Gastroesophageal sphincter (tissue), 4 donors: ENCODE measurements at regions not wholly inside any gene's neighbourhood (a gene's known extent, or its start where the extent isn't known, plus 50 kb on each side); places are given as distances from the start of the nearest gene placed in this dataset.

Experiments used
- ATAC-seq: fragments of 150-250 bp; one replicate; pipeline ENCODE4 v1.9.1; 2016; ENCODE audit warnings: mild to moderate bottlenecking, moderate library complexity
- H3K27ac ChIP-seq, 4 donors: fragments of 200-600 bp; sonication (generic) in 3 of 4; 1 replicate in 3 of 4; 2 replicates in 1 of 4; pipeline ENCODE4 v1.5.1; 2016 to 2019
- H3K27me3 ChIP-seq: fragments of 200-600 bp; sonication (generic); one replicate; pipeline ENCODE4 v1.5.1; 2019
- H3K36me3 ChIP-seq, 2 donors: fragments of 200-600 bp; sonication (generic); one replicate each; pipeline ENCODE4 v1.5.1; 2019; ENCODE audit warnings: control low read depth in 1 of 2
- H3K4me1 ChIP-seq, 3 donors: fragments of 200-600 bp; sonication (generic); 1 replicate in 2 of 3; 2 replicates in 1 of 3; pipeline ENCODE4 v1.5.1; 2016 to 2019; ENCODE audit warnings: control low read depth in 2 of 3
- H3K4me3 ChIP-seq, 2 donors: fragments of 200-600 bp; sonication (generic); one replicate each; pipeline ENCODE4 v1.5.1; 2019; ENCODE audit warnings: mild to moderate bottlenecking in 1 of 2, moderate library complexity in 1 of 2
- H3K9me3 ChIP-seq, 3 donors: fragments of 200-600 bp; sonication (generic); one replicate each; pipeline ENCODE4 v1.5.1; 2017 to 2019; ENCODE audit warnings: control low read depth in 2 of 3
- CTCF ChIP-seq, 4 experiments: fragments of 200-600 bp in 2 of 4; fragments of 450-650 bp in 2 of 4; sonication (generic) in 1 of 4; IDR thresholded peaks; one replicate each; pipeline ENCODE4 v1.5.1; 2017 to 2019; ENCODE audit warnings: antibody characterized with exemption in 4 of 4, mild to moderate bottlenecking in 2 of 4, moderate library complexity in 2 of 4
- EP300 ChIP-seq: sonication (generic); formaldehyde crosslinking; IDR thresholded peaks from one replicate; pipeline ENCODE4 v1.6.1; 2017; ENCODE audit warnings: antibody characterized with exemption, mild to moderate bottlenecking
- POLR2A ChIP-seq, 2 donors: fragments of 450-650 bp; IDR thresholded peaks; one replicate each; pipeline ENCODE4 v1.6.1; 2017; ENCODE audit warnings: antibody characterized with exemption in 2 of 2, mild to moderate bottlenecking in 2 of 2, moderate library complexity in 1 of 2
- POLR2AphosphoS5 ChIP-seq: sonication (generic); formaldehyde crosslinking; IDR thresholded peaks from one replicate; pipeline ENCODE4 v1.6.1; 2017; ENCODE audit warnings: antibody characterized with exemption
- WGBS, 2 donors: methylation state at CpG; one replicate each; pipeline ENCODE4 v1.1.5; 2018; ENCODE audit warnings: low coverage in 1 of 2; 5-methylcytosine and 5-hydroxymethylcytosine counted together

- Histone ChIP-seq H3K27me3 (no peaks in the 10 kb centered on the region), H3K9me3 (no peaks in the 10 kb centered on the region), H3K4me3 (no peak overlapping the region), H3K36me3 (no peaks in the 10 kb centered on the region), H3K27ac (no peak overlapping the region), H3K4me1 (no peaks in the 10 kb centered on the region)
- TF ChIP-seq CTCF (IDR thresholded peaks at IDR 0.05) (no peak), EP300 (no peak)
- ATAC-seq: no peak
- 63 to 66% methylated on average over 2 of the region's 2 CpGs for WGBS, 2 donors
These were observed 103.0 kb upstream of the TAPT1 start for GRCh38 chr4:16329125-16329796.

GRCh38 chr4:16322183-16322582 lies 95.9 kb upstream of the TAPT1 start:
- Histone ChIP-seq H3K36me3 (no peaks in the 10 kb centered on the region), H3K9me3 (no peaks in the 10 kb centered on the region), H3K4me3 (no peak overlapping the region), H3K4me1 (no peaks in the 10 kb centered on the region), H3K27me3 (no peaks in the 10 kb centered on the region), H3K27ac (no peak overlapping the region)
- ATAC-seq: no peak
- TF ChIP-seq CTCF (IDR thresholded peaks at IDR 0.05): no peak
- TF ChIP-seq POLR2A (IDR thresholded peaks at IDR 0.05): no peak
- TF ChIP-seq POLR2AphosphoS5: no peak
- WGBS, 2 donors: 38 to 40% methylated on average over 1 of the region's 1 CpG

GRCh38 chr4:16315456-16315855 lies 89.2 kb upstream of the TAPT1 start:
- no peak overlapping the region for H3K27ac ChIP-seq
- no peak for ATAC-seq
- H3K27me3 ChIP-seq: no peaks in the 10 kb centered on the region
- no peaks in the 10 kb centered on the region for H3K4me1 ChIP-seq
- WGBS, 2 donors: 83 to 93% methylated on average over 3 to 6 of the region's 8 CpGs
- TF ChIP-seq POLR2AphosphoS5 (no peak), POLR2A (IDR thresholded peaks at IDR 0.05) (no peak), EP300 (no peak), CTCF (IDR thresholded peaks at IDR 0.05) (no peak)
- H3K36me3 ChIP-seq: no peaks in the 10 kb centered on the region
- H3K4me3 ChIP-seq: no peak overlapping the region
- no peaks in the 10 kb centered on the region for H3K9me3 ChIP-seq

GRCh38 chr4:16310606-16311005 lies 84.3 kb upstream of the TAPT1 start:
- Histone ChIP-seq H3K9me3 (no peaks in the 10 kb centered on the region), H3K27ac (no peak overlapping the region), H3K4me3 (no peak overlapping the region), H3K36me3 (no peaks in the 10 kb centered on the region), H3K4me1 (no peaks in the 10 kb centered on the region), H3K27me3 (no peaks in the 10 kb centered on the region)
- no peak for ATAC-seq
- 88 to 97% methylated on average over 2 to 3 of the region's 3 CpGs for WGBS, 2 donors
- TF ChIP-seq POLR2AphosphoS5: no peak
- TF ChIP-seq CTCF (IDR thresholded peaks at IDR 0.05): no peak
- no peak for TF ChIP-seq EP300
- TF ChIP-seq POLR2A (IDR thresholded peaks at IDR 0.05): no peak

- H3K4me3 ChIP-seq: no peak overlapping the region
- H3K4me1 ChIP-seq: no peaks in the 10 kb centered on the region
- H3K36me3 ChIP-seq: no peaks in the 10 kb centered on the region
- no peak overlapping the region for H3K27ac ChIP-seq
- 57 to 78% methylated on average over 1 to 2 of the region's 3 CpGs for WGBS, 2 donors
- ATAC-seq: no peak
- no peaks in the 10 kb centered on the region for H3K27me3 ChIP-seq
- TF ChIP-seq POLR2AphosphoS5: no peak
- no peak for TF ChIP-seq CTCF (IDR thresholded peaks at IDR 0.05)
- no peak for TF ChIP-seq EP300
- no peak for TF ChIP-seq POLR2A (IDR thresholded peaks at IDR 0.05)
- H3K9me3 ChIP-seq: peaks cover 0 to under 1% (median 0%) of the 10 kb centered on the region in 3 donors
These were observed 76.4 kb upstream of the TAPT1 start for GRCh38 chr4:16302648-16303047.
